ENCODE measurements at regions not wholly inside any gene's neighbourhood (a gene's known extent, or its start where the extent isn't known, plus 50 kb on each side); places are given as distances from the start of the nearest gene placed in this dataset.

DNA sequence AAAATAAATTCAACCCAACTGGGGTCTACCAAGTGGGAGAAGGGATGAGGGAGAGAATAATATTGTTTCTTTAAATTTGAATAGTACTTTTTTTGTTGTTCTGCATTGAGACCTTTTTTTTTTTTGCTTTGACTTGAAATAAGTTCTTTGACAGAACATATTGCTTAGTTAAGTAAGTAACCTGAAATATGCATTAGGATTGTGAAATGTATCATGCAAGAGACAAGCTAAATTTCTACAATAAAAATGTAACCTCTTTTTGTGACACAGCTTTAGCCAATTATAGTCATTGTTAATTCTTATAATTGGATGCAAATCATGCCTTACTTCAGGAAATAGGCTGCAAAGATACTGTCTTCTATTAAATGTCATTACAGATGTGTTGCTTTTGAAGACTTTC is 150.0 kb upstream of the GOT2 start:
- TF ChIP-seq EZH2phosphoT487 (IDR thresholded peaks at IDR 0.05; ENCODE audit: unreplicated experiment) (no peak), EZH2 (IDR thresholded peaks at IDR 0.05; ENCODE audit: low read depth, unreplicated experiment) (no peak), POLR2AphosphoS5 (IDR thresholded peaks at IDR 0.05; ENCODE audit: low read depth) (no peak), ZNF331 (CRISPR knock-in tag; IDR thresholded peaks at IDR 0.05; ENCODE audit: low read depth) (no peak), ZNF114 (CRISPR knock-in tag; IDR thresholded peaks at IDR 0.05) (no peak), STAT1 (IDR thresholded peaks at IDR 0.05; ENCODE audit: unreplicated experiment) (no peak), CREB1 (CRISPR knock-in tag; IDR thresholded peaks at IDR 0.05; ENCODE audit: low read depth) (no peak), JUNB (IDR thresholded peaks at IDR 0.05; ENCODE audit: unreplicated experiment) (no peak)
- TF ChIP-seq, protein P1, sequence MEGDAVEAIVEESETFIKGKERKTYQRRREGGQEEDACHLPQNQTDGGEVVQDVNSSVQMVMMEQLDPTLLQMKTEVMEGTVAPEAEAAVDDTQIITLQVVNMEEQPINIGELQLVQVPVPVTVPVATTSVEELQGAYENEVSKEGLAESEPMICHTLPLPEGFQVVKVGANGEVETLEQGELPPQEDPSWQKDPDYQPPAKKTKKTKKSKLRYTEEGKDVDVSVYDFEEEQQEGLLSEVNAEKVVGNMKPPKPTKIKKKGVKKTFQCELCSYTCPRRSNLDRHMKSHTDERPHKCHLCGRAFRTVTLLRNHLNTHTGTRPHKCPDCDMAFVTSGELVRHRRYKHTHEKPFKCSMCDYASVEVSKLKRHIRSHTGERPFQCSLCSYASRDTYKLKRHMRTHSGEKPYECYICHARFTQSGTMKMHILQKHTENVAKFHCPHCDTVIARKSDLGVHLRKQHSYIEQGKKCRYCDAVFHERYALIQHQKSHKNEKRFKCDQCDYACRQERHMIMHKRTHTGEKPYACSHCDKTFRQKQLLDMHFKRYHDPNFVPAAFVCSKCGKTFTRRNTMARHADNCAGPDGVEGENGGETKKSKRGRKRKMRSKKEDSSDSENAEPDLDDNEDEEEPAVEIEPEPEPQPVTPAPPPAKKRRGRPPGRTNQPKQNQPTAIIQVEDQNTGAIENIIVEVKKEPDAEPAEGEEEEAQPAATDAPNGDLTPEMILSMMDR (conservative IDR thresholded peaks at IDR 0.05; ENCODE audit: low read depth in 2 of 2) = no peak
- TF ChIP-seq, protein P2, sequence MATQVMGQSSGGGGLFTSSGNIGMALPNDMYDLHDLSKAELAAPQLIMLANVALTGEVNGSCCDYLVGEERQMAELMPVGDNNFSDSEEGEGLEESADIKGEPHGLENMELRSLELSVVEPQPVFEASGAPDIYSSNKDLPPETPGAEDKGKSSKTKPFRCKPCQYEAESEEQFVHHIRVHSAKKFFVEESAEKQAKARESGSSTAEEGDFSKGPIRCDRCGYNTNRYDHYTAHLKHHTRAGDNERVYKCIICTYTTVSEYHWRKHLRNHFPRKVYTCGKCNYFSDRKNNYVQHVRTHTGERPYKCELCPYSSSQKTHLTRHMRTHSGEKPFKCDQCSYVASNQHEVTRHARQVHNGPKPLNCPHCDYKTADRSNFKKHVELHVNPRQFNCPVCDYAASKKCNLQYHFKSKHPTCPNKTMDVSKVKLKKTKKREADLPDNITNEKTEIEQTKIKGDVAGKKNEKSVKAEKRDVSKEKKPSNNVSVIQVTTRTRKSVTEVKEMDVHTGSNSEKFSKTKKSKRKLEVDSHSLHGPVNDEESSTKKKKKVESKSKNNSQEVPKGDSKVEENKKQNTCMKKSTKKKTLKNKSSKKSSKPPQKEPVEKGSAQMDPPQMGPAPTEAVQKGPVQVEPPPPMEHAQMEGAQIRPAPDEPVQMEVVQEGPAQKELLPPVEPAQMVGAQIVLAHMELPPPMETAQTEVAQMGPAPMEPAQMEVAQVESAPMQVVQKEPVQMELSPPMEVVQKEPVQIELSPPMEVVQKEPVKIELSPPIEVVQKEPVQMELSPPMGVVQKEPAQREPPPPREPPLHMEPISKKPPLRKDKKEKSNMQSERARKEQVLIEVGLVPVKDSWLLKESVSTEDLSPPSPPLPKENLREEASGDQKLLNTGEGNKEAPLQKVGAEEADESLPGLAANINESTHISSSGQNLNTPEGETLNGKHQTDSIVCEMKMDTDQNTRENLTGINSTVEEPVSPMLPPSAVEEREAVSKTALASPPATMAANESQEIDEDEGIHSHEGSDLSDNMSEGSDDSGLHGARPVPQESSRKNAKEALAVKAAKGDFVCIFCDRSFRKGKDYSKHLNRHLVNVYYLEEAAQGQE (IDR thresholded peaks at IDR 0.05; ENCODE audit: unreplicated experiment) = no peak
- TF ChIP-seq, protein P3, sequence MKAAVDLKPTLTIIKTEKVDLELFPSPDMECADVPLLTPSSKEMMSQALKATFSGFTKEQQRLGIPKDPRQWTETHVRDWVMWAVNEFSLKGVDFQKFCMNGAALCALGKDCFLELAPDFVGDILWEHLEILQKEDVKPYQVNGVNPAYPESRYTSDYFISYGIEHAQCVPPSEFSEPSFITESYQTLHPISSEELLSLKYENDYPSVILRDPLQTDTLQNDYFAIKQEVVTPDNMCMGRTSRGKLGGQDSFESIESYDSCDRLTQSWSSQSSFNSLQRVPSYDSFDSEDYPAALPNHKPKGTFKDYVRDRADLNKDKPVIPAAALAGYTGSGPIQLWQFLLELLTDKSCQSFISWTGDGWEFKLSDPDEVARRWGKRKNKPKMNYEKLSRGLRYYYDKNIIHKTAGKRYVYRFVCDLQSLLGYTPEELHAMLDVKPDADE (IDR thresholded peaks at IDR 0.05) = no peak
